BLaER1 (cell line): ENCODE measurements at regions not wholly inside any gene's neighbourhood (a gene's known extent, or its start where the extent isn't known, plus 50 kb on each side); places are given as distances from the start of the nearest gene placed in this dataset.
A peak's percentile ranks its signal among the peaks of the same experiment; 100 is the strongest.

ENCODE experiments used
- H3K27ac ChIP-seq: shearing (Covaris generic); formaldehyde crosslinking; 2 replicates; pipeline ENCODE4 v1.8.1; 2022
- H3K27me3 ChIP-seq: shearing (Covaris generic); formaldehyde crosslinking; 2 replicates; pipeline ENCODE4 v1.8.1; 2022
- H3K36me3 ChIP-seq: shearing (Covaris generic); formaldehyde crosslinking; 2 replicates; pipeline ENCODE4 v1.8.1; 2022
- H3K4me1 ChIP-seq: shearing (Covaris generic); formaldehyde crosslinking; 2 replicates; pipeline ENCODE4 v1.8.1; 2022
- H3K4me2 ChIP-seq: shearing (Covaris generic); formaldehyde crosslinking; 2 replicates; pipeline ENCODE4 v1.8.1; 2022
- H3K4me3 ChIP-seq: shearing (Covaris generic); formaldehyde crosslinking; 2 replicates; pipeline ENCODE4 v1.8.1; 2022
- H3K9ac ChIP-seq: shearing (Covaris generic); formaldehyde crosslinking; 2 replicates; pipeline ENCODE4 v1.8.1; 2022
- H3K9me3 ChIP-seq: shearing (Covaris generic); formaldehyde crosslinking; 2 replicates; pipeline ENCODE4 v1.8.1; 2022
- H4K20me1 ChIP-seq: shearing (Covaris generic); formaldehyde crosslinking; 2 replicates; pipeline ENCODE4 v1.8.1; 2022
- Cebpa-rat ChIP-seq: shearing (Covaris generic); IDR thresholded peaks from 2 replicates; pipeline ENCODE4 v1.8.1; 2022

DNA sequence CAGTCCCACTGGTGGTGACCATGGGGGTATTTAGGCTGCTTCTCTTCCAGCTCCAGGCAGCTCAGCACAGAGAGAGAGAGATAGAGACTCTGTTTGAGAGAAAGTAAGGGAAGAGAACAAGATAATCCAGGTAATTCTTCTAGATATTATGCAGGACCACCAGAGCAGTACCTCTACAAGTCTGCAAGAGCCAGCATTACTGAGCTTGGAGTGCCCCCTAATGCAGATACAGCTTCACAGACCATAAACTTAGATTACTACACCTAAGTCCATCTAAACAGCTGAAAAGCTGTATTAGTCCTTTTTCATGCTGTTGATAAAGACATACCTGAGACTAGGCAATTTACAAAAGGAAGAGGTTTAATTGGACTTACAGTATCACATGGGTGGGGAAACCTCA, 570.3 kb downstream of the LRRIQ3 start:
- Histone ChIP-seq H3K4me2 (no peak overlapping the region), H4K20me1 (no peaks in the 10 kb centered on the region), H3K4me3 (no peak overlapping the region), H3K4me1 (no peaks in the 10 kb centered on the region), H3K9me3 (peaks cover 13% of the 10 kb centered on the region; the same call in 1 of the 2 replicates), H3K27me3 (no peaks in the 10 kb centered on the region), H3K9ac (no peak overlapping the region), H3K36me3 (no peaks in the 10 kb centered on the region), H3K27ac (no peak overlapping the region)
- no peak for TF ChIP-seq Cebpa-rat

- Histone ChIP-seq H3K4me3 (no peak overlapping the region), H3K27me3 (no peaks in the 10 kb centered on the region), H3K9ac (no peak overlapping the region), H3K9me3 (peaks cover 13% of the 10 kb centered on the region; the same call in 1 of the 2 replicates), H3K4me1 (no peaks in the 10 kb centered on the region), H4K20me1 (no peaks in the 10 kb centered on the region), H3K27ac (no peak overlapping the region), H3K4me2 (no peak overlapping the region), H3K36me3 (no peaks in the 10 kb centered on the region)
- TF ChIP-seq Cebpa-rat: no peak
These were observed 571.6 kb downstream of the LRRIQ3 start for GRCh38 chr1:73626326-73626725.

- Histone ChIP-seq H3K36me3 (no peaks in the 10 kb centered on the region), H3K4me2 (no peak overlapping the region), H3K27me3 (no peaks in the 10 kb centered on the region), H3K9ac (no peak overlapping the region), H3K27ac (no peak overlapping the region), H3K4me1 (no peaks in the 10 kb centered on the region), H3K9me3 (peaks cover 9% of the 10 kb centered on the region; the same call in 1 of the 2 replicates), H3K4me3 (no peak overlapping the region), H4K20me1 (no peaks in the 10 kb centered on the region)
- no peak for TF ChIP-seq Cebpa-rat
These were observed 574.0 kb downstream of the LRRIQ3 start for GRCh38 chr1:73623946-73624345.

- Histone ChIP-seq H3K36me3 (no peaks in the 10 kb centered on the region), H3K9ac (no peak overlapping the region), H4K20me1 (no peaks in the 10 kb centered on the region), H3K4me3 (no peak overlapping the region), H3K4me1 (no peaks in the 10 kb centered on the region), H3K27ac (no peak overlapping the region), H3K27me3 (no peaks in the 10 kb centered on the region), H3K4me2 (no peak overlapping the region), H3K9me3 (no peaks in the 10 kb centered on the region)
- TF ChIP-seq Cebpa-rat: no peak
These were observed 580.8 kb downstream of the LRRIQ3 start for GRCh38 chr1:73617145-73617544.

DNA sequence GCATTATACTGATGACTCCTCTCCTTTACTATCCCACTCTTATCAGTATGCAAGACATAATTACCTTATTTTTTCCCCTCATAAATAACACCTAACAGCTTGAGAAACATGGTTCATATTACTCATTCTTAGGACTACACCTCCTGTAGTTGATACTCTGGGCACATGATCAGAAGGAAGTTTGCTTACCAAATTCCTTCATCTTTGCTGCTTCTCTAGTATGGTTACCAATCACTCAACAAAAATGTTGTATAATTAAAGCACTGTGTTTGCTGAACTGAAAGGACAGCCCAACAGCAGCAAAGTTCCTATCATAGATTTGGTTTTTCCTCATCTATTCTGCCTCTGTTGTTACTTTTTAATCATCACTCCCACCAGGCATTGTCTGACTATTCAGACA, 586.3 kb downstream of the LRRIQ3 start:
- Histone ChIP-seq H3K4me3 (no peak overlapping the region), H3K27me3 (no peaks in the 10 kb centered on the region), H3K36me3 (no peaks in the 10 kb centered on the region), H3K9me3 (no peaks in the 10 kb centered on the region), H4K20me1 (no peaks in the 10 kb centered on the region), H3K4me1 (no peaks in the 10 kb centered on the region), H3K4me2 (no peak overlapping the region), H3K27ac (no peak overlapping the region), H3K9ac (no peak overlapping the region)
- TF ChIP-seq Cebpa-rat: no peak

- Histone ChIP-seq H3K9ac (no peak overlapping the region), H3K4me3 (no peak overlapping the region), H4K20me1 (no peaks in the 10 kb centered on the region), H3K4me2 (no peak overlapping the region), H3K27me3 (no peaks in the 10 kb centered on the region), H3K9me3 (peaks cover 8% of the 10 kb centered on the region; the same call in 1 of the 2 replicates), H3K36me3 (no peaks in the 10 kb centered on the region), H3K27ac (no peak overlapping the region), H3K4me1 (no peaks in the 10 kb centered on the region)
- TF ChIP-seq Cebpa-rat: no peak
These were observed 593.2 kb downstream of the LRRIQ3 start for GRCh38 chr1:73604739-73605138.

GRCh38 chr1:73604211-73604610, 593.8 kb downstream of the LRRIQ3 start:
- Histone ChIP-seq H3K9me3 (peaks cover 8% of the 10 kb centered on the region; the same call in 1 of the 2 replicates), H3K36me3 (no peaks in the 10 kb centered on the region), H3K9ac (no peak overlapping the region), H3K4me1 (no peaks in the 10 kb centered on the region), H3K27me3 (no peaks in the 10 kb centered on the region), H4K20me1 (no peaks in the 10 kb centered on the region), H3K4me3 (no peak overlapping the region), H3K4me2 (no peak overlapping the region), H3K27ac (no peak overlapping the region)
- TF ChIP-seq Cebpa-rat: no peak

DNA sequence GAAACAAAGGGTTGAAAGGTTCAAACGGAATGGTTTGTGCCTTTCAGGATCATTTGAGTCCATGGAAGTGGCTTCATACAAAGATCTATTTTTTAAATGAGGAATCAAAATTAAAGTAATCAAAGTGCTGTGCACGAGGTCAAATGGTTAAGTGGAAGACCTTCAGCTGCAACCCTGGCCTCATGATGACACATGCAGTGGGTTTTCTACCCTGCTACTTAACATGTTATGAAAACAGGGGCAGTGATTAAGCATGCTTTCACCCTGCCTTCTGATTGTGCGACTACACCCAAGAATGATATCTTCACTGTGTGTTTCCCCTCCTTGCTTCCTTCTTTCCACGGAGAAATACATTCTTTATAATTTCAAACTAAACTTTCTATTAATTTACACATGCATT, 604.2 kb downstream of the LRRIQ3 start:
- H4K20me1 ChIP-seq: no peaks in the 10 kb centered on the region
- no peaks in the 10 kb centered on the region for H3K27me3 ChIP-seq
- H3K36me3 ChIP-seq: no peaks in the 10 kb centered on the region
- no peaks in the 10 kb centered on the region for H3K9me3 ChIP-seq
- peak overlapping the region; percentile 45 for H3K4me3 ChIP-seq
- H3K27ac ChIP-seq: peak overlapping the region; percentile 84
- peaks cover 41% of the 10 kb centered on the region for H3K4me1 ChIP-seq
- peak overlapping the region; percentile 51 for H3K9ac ChIP-seq
- no peak for TF ChIP-seq Cebpa-rat
- peak overlapping the region; percentile 75 for H3K4me2 ChIP-seq

DNA sequence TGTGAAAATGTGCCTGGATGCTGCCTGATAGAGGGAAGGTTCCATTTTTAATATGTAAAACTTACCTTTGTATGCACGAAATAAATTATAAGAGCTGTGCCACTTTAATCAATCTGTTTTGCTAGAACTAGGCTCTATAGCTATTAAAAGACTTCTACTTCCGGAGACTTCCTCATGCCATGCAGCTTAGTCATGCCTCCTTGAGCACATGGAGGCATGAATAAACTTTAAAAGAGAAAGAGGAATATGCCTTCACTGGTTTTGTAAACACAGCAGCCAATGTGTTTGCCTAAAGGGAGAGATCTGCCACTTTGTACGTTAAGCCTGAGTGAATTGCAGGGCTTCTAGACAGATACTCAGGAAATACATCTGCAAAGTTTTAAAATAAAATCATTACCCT, 604.6 kb downstream of the LRRIQ3 start:
- Histone ChIP-seq H3K4me2 (peak overlapping the region; percentile 75), H3K9ac (peak overlapping the region; percentile 51)
- no peak for TF ChIP-seq Cebpa-rat

GRCh38 chr1:73587080-73587479, 610.9 kb downstream of the LRRIQ3 start:
- Histone ChIP-seq H3K9me3 (no peaks in the 10 kb centered on the region), H3K4me3 (no peak overlapping the region), H4K20me1 (no peaks in the 10 kb centered on the region), H3K27me3 (no peaks in the 10 kb centered on the region), H3K4me2 (no peak overlapping the region), H3K4me1 (peaks cover 12% of the 10 kb centered on the region), H3K9ac (no peak overlapping the region), H3K36me3 (no peaks in the 10 kb centered on the region), H3K27ac (no peak overlapping the region)
- no peak for TF ChIP-seq Cebpa-rat

More for the DNA sequence above, 604.6 kb downstream of the LRRIQ3 start:
- H3K27ac ChIP-seq: peak overlapping the region; percentile 84
- no peaks in the 10 kb centered on the region for H4K20me1 ChIP-seq
- H3K4me3 ChIP-seq: peak overlapping the region; percentile 45
- no peaks in the 10 kb centered on the region for H3K36me3 ChIP-seq
- H3K27me3 ChIP-seq: no peaks in the 10 kb centered on the region
- no peaks in the 10 kb centered on the region for H3K9me3 ChIP-seq
- peaks cover 41% of the 10 kb centered on the region for H3K4me1 ChIP-seq

DNA sequence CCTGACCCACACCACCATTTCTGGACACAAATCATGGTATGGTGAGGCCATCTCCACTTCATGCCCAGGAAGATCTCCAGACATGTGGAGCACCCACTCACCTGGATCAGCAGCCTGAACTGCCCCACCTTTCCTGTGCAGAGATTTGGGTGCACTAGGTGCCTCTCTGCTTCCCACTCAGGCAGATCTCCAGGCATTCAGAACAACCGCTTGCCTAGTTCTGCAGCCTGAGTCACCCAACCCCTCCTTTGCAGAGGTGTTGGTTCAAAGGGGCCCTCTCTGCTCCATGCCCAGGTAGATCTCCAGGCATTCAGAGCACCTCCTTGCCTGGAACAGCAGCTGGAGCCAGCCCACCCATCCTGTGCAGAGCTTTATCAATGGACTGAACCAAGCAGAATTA, 620.8 kb downstream of the LRRIQ3 start:
- no peak overlapping the region for H3K4me3 ChIP-seq
- peaks cover 9% of the 10 kb centered on the region; the same call in 1 of the 2 replicates for H3K4me1 ChIP-seq
- no peaks in the 10 kb centered on the region for H4K20me1 ChIP-seq
- TF ChIP-seq Cebpa-rat: no peak
- H3K9ac ChIP-seq: no peak overlapping the region
- no peaks in the 10 kb centered on the region for H3K27me3 ChIP-seq
- no peak overlapping the region for H3K4me2 ChIP-seq
- no peaks in the 10 kb centered on the region for H3K36me3 ChIP-seq
- H3K27ac ChIP-seq: no peak overlapping the region
- H3K9me3 ChIP-seq: peaks cover 19% of the 10 kb centered on the region
